Bronchial epithelial cell (primary cell): ENCODE measurements at regions not wholly inside any gene's neighbourhood (a gene's known extent, or its start where the extent isn't known, plus 50 kb on each side); places are given as distances from the start of the nearest gene placed in this dataset.
"Not testable (repeated sequence)": the region's sequence is repeated elsewhere in the genome, so short reads cannot be mapped to it uniquely, and the experiment has no call there.

Source experiments
- DNase-seq: peaks from one replicate; pipeline ENCODE4 v3.0.0-alpha.2; 2010; ENCODE audit warnings: low read depth
- FAIRE-seq: peaks from 2 replicates; lab custom pipeline; 2011; peaks lifted over from hg19 to GRCh38; lab: Jason Lieb, UNC
- H3K27me3 ChIP-seq: 2 replicates; pipeline ENCODE4 v1.5.1; 2011; ENCODE audit warnings: low read length; ENCODE audit not compliant: control insufficient read depth, insufficient read depth
- H3K36me3 ChIP-seq: 2 replicates; pipeline ENCODE4 v1.5.1; 2011; ENCODE audit warnings: low read length; ENCODE audit not compliant: control insufficient read depth, insufficient read depth
- H3K4me3 ChIP-seq: 2 replicates; pipeline ENCODE4 v1.5.1; 2011; ENCODE audit warnings: mild to moderate bottlenecking, low read depth, low read length, control low read depth
- TF ChIP-seq, protein P1 (sequence below): IDR thresholded peaks from 2 replicates; pipeline ENCODE4 v1.5.1; 2011; ENCODE audit warnings: mild to moderate bottlenecking, moderate library complexity, low read length, control low read depth, inconsistent platforms; ENCODE audit not compliant: insufficient read depth, severe bottlenecking

DNA sequence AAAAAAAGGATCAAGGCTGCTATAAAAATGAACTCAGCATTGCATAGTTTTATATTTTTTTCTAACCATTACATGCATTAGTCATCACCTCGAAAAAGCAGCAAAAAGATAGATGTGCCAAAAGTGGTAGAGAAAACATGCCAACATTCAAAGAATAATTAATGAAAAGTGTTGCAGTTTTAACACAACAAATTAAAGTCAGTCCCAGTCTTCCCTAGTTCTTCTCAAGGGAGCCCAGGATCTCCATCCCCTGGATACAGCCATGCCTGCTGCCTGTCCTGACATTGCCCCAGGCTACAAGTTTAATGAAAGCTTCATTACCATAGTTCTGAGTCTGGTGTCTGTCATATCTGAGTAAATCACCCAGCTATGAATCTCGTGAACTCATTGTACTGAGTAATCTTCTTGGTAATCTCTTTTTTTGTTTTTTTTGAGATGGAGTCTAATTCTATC lies 116.6 kb upstream of the KLF12 start:
- TF ChIP-seq, protein P1, sequence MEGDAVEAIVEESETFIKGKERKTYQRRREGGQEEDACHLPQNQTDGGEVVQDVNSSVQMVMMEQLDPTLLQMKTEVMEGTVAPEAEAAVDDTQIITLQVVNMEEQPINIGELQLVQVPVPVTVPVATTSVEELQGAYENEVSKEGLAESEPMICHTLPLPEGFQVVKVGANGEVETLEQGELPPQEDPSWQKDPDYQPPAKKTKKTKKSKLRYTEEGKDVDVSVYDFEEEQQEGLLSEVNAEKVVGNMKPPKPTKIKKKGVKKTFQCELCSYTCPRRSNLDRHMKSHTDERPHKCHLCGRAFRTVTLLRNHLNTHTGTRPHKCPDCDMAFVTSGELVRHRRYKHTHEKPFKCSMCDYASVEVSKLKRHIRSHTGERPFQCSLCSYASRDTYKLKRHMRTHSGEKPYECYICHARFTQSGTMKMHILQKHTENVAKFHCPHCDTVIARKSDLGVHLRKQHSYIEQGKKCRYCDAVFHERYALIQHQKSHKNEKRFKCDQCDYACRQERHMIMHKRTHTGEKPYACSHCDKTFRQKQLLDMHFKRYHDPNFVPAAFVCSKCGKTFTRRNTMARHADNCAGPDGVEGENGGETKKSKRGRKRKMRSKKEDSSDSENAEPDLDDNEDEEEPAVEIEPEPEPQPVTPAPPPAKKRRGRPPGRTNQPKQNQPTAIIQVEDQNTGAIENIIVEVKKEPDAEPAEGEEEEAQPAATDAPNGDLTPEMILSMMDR = no peak
- FAIRE-seq = no peak
- no peaks in the 10 kb centered on the region for H3K36me3 ChIP-seq
- H3K27me3 ChIP-seq = no peaks in the 10 kb centered on the region
- no peak overlapping the region for H3K4me3 ChIP-seq
- peak; percentile 81 for DNase-seq

DNA sequence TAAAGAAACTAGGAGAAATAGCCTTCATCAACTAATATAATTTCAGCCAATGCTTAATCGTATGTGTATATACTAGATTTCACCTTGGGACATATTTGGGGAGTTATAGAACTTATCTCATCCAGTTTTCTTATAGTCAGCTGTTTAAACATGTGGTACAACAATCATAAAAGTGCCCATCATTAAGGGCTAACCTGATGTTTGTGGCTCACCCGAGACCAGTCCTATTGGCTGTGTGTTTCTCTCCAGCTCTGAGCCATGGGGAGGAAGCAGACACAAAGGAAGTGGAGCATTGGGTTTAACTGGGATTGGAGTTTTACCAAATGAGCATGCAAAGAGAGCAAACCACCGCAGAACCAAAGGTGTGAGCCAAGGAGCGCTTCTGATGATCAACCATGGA lies 114.3 kb upstream of the KLF12 start:
- Histone ChIP-seq H3K36me3 (no peaks in the 10 kb centered on the region), H3K27me3 (no peaks in the 10 kb centered on the region), H3K4me3 (no peak overlapping the region)
- no peak for FAIRE-seq
- TF ChIP-seq, protein P1 = no peak
- no peak for DNase-seq

DNA sequence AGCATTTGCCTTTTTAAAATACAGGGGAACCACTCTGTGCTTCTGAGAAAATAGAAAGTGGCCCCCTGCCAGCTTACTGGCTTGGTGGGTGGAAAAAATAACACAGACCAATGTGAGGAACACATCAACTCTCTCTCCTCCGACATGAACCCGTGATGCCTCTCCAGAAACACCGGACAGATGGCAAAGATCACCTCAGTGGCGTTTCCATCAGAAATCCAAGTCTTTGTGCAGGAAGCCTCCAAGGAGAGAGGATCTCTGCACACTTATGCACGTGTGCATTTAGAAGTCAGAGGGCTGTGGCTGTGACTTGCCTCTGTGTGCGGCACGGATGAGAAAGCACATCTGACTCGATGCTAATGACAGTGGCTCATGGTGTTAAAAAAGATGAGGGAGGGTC lies 112.3 kb upstream of the KLF12 start:
- TF ChIP-seq, protein P1 = no peak
- Histone ChIP-seq H3K4me3 (no peak overlapping the region), H3K27me3 (no peaks in the 10 kb centered on the region), H3K36me3 (no peaks in the 10 kb centered on the region)
- DNase-seq = no peak
- FAIRE-seq = no peak

DNA sequence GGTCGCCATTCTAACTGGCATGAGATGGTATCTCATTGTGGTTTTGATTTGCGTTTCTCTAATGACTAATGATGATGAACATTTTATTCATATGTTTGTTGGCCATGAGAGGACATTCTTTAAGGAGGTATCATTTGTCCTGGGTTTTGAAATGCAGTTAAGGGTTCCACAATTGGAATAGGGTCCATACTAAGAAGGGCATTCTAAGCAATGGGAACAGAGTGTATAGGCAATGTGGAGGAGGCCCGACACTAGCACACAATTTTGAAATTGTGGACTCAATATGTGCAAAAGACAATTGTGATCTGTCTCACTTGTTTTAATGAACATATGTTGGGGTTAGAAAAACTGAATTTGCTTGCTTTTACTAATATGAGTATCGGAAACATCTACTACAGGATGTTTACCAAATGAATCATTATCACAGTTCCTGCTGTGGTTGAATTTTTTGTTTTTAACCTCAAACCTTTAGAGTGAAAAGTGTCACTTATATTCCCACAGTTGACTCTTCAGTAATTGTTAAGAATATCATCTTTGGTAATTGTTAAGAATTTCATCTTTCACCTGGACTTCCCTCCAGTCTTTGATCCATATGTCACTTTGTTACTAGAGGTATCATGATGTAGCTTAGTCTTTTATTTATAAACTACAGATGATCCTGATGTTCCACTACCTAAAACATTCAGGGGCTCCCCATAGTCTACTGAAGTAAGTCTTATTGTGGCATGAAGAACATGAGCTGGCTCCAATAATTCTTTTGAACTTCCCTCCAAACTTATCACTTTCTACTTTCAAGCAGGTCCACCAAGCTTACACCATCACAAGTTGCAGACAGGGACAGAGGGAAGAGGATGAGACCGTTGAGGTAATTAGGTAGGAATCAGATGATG lies 109.7 kb upstream of the KLF12 start:
- H3K27me3 ChIP-seq = no peaks in the 10 kb centered on the region
- DNase-seq (peak; percentile 92), FAIRE-seq (no peak)
- H3K36me3 ChIP-seq = no peaks in the 10 kb centered on the region
- no peak overlapping the region for H3K4me3 ChIP-seq
- TF ChIP-seq, protein P1 = no peak

DNA sequence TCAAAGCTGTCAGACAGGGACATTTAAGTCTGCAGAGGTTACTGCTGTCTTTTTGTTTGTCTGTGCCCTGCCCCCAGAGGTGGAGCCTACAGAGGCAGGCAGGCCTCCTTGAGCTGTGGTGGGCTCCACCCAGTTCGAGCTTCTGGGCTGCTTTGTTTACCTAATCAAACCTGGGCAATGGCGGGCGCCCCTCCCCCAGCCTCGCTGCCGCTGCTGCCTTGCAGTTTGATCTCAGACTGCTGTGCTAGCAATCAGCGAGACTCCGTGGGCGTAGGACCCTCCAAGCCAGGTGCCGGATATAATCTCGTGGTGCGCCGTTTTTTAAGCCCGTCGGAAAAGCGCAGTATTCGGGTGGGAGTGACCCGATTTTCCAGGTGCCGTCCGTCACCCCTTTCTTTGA lies 107.1 kb upstream of the KLF12 start:
- not testable (repeated sequence) for DNase-seq, FAIRE-seq, H3K4me3 ChIP-seq, H3K36me3 ChIP-seq, H3K27me3 ChIP-seq

DNA sequence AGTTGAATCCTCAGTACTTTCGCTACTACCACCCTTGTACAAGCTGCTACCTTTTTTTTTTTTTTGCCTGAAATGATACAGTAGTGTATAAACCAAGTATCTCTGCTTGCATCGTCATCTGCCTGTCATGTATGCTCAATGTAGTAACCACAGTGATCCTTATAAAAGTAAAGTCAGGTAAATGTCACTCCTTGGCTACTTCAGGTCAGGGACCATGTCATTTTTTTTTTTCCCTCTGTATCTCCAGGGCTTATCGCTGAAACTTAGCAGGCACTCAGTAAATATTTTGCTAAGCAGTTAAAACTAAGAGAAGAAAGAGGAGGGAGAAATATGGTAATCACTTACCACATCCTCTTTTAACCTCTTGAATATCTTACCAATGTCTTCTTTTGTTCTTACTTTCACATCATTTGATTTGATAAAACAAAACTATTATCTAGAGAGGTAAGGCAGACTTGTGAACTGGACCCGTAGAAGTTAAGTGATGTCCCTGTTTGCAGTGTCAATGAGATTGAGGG lies 96.8 kb upstream of the KLF12 start:
- TF ChIP-seq, protein P1 = no peak
- no peak for DNase-seq
- no peak overlapping the region for H3K4me3 ChIP-seq
- no peaks in the 10 kb centered on the region for H3K27me3 ChIP-seq
- no peaks in the 10 kb centered on the region for H3K36me3 ChIP-seq
- FAIRE-seq = no peak
